GM23338 (cell line): ENCODE measurements at regions not wholly inside any gene's neighbourhood (a gene's known extent, or its start where the extent isn't known, plus 50 kb on each side); places are given as distances from the start of the nearest gene placed in this dataset.

Experiments
- ATAC-seq: fragments of 200-7000 bp; cut with Tn5 transposase; 3 replicates; pipeline ENCODE4 v1.9.1; 2020
- DNase-seq: peaks from one replicate; pipeline ENCODE4 v3.0.0-alpha.2; 2015; ENCODE audit warnings: low spot score
- H2AFZ ChIP-seq: fragments of 200-600 bp; sonication (generic); 2 replicates; pipeline ENCODE4 v1.8.0; 2016; ENCODE audit warnings: antibody characterized with exemption, mild to moderate bottlenecking, moderate library complexity
- H3F3A ChIP-seq: fragments of 200-600 bp; sonication (generic); replicated peaks from 2 replicates; pipeline ENCODE4 v1.8.0; 2017; ENCODE audit warnings: antibody characterized with exemption, mixed run types, low read depth
- H3K27ac ChIP-seq: fragments of 200-600 bp; sonication (generic); 2 replicates; pipeline ENCODE4 v1.6.1; 2016; ENCODE audit warnings: low read depth
- H3K27me3 ChIP-seq: fragments of 200-600 bp; sonication (generic); 2 replicates; pipeline ENCODE4 v1.8.0; 2016; ENCODE audit warnings: mild to moderate bottlenecking, mixed run types, moderate library complexity; ENCODE audit not compliant: insufficient read depth
- H3K36me3 ChIP-seq: fragments of 200-600 bp; sonication (generic); 2 replicates; pipeline ENCODE4 v1.8.0; 2016; ENCODE audit warnings: mild to moderate bottlenecking; ENCODE audit not compliant: insufficient read depth
- H3K4me1 ChIP-seq: fragments of 200-600 bp; sonication (generic); 2 replicates; pipeline ENCODE4 v1.8.0; 2016; ENCODE audit warnings: mild to moderate bottlenecking, moderate library complexity; ENCODE audit not compliant: insufficient read depth
- H3K4me2 ChIP-seq: fragments of 200-600 bp; sonication (generic); 2 replicates; pipeline ENCODE4 v1.7.1; 2017; ENCODE audit warnings: mixed run types
- H3K4me3 ChIP-seq: fragments of 200-600 bp; sonication (generic); 2 replicates; pipeline ENCODE4 v1.6.1; 2016; ENCODE audit warnings: mixed run types
- H3K79me2 ChIP-seq: fragments of 200-600 bp; sonication (generic); replicated peaks from 2 replicates; pipeline ENCODE4 v1.8.0; 2017; ENCODE audit warnings: mild to moderate bottlenecking; ENCODE audit not compliant: insufficient read depth
- H3K9me2 ChIP-seq: fragments of 200-600 bp; sonication (generic); 2 replicates; pipeline ENCODE4 v1.8.0; 2017; ENCODE audit not compliant: insufficient read depth
- H4K20me1 ChIP-seq: fragments of 200-600 bp; sonication (generic); replicated peaks from 2 replicates; pipeline ENCODE4 v1.8.0; 2017; ENCODE audit warnings: mild to moderate bottlenecking; ENCODE audit not compliant: insufficient read depth
- H3K27ac Mint-ChIP-seq: 2 replicates; pipeline ENCODE4 v1.8.0; 2020; ENCODE audit warnings: inconsistent platforms, mild to moderate bottlenecking, moderate library complexity, mixed read lengths
- H3K27me3 Mint-ChIP-seq: 3 replicates; pipeline ENCODE4 v1.8.0; 2022; ENCODE audit warnings: low read depth, mild to moderate bottlenecking, moderate library complexity, mixed read lengths, inconsistent platforms; ENCODE audit not compliant: insufficient read depth, poor library complexity
- H3K36me3 Mint-ChIP-seq: 3 replicates; pipeline ENCODE4 v1.8.0; 2021; ENCODE audit warnings: low read depth, mild to moderate bottlenecking, inconsistent platforms, moderate library complexity, mixed read lengths
- H3K4me1 Mint-ChIP-seq: 3 replicates; pipeline ENCODE4 v1.8.0; 2020; ENCODE audit warnings: mild to moderate bottlenecking, inconsistent platforms, mixed read lengths
- H3K4me3 Mint-ChIP-seq: 3 replicates; pipeline ENCODE4 v1.8.0; 2021; ENCODE audit warnings: moderate library complexity, mild to moderate bottlenecking, inconsistent platforms, mixed read lengths
- H3K9me3 Mint-ChIP-seq: 3 replicates; pipeline ENCODE4 v1.8.0; 2020; ENCODE audit warnings: moderate library complexity, mild to moderate bottlenecking, inconsistent platforms, mixed read lengths
- CREB1 ChIP-seq: fragments of 250-450 bp; sonication (Bioruptor Pico); IDR thresholded peaks from 2 replicates; pipeline ENCODE4 v1.5.0; 2020; ENCODE audit warnings: low read depth, mild to moderate bottlenecking, moderate library complexity
- EZH2 ChIP-seq: fragments of 200-600 bp; sonication (generic); IDR thresholded peaks from one replicate; pipeline ENCODE4 v1.8.0; 2017; ENCODE audit warnings: antibody characterized with exemption, mild to moderate bottlenecking, low read depth; ENCODE audit not compliant: unreplicated experiment
- EZH2phosphoT487 ChIP-seq: fragments of 200-600 bp; sonication (generic); IDR thresholded peaks from one replicate; pipeline ENCODE4 v1.8.1; 2018; ENCODE audit warnings: antibody characterized with exemption; ENCODE audit not compliant: unreplicated experiment
- NANOG ChIP-seq: IDR thresholded peaks from 2 replicates; pipeline ENCODE4 v1.6.1; 2016; ENCODE audit warnings: antibody characterized with exemption, borderline replicate concordance
- POLR2AphosphoS5 ChIP-seq: IDR thresholded peaks from 2 replicates; pipeline ENCODE4 v1.6.1; 2016; ENCODE audit warnings: antibody characterized with exemption, low read depth
- STAT1 ChIP-seq: IDR thresholded peaks from one replicate; pipeline ENCODE4 v1.6.1; 2016; ENCODE audit warnings: antibody characterized with exemption; ENCODE audit not compliant: unreplicated experiment
- ZNF114 ChIP-seq: fragments of 250-450 bp; sonication (Bioruptor Pico); IDR thresholded peaks from 2 replicates; pipeline ENCODE4 v1.5.0; 2020; ENCODE audit warnings: mild to moderate bottlenecking, moderate library complexity
- ZNF331 ChIP-seq: fragments of 250-450 bp; sonication (Bioruptor Pico); IDR thresholded peaks from 2 replicates; pipeline ENCODE4 v1.5.0; 2020; ENCODE audit warnings: low read depth, mild to moderate bottlenecking, moderate library complexity
- TF ChIP-seq, protein P1 (sequence below): IDR thresholded peaks from 2 replicates; pipeline ENCODE4 v1.6.1; 2016; ENCODE audit warnings: antibody characterized with exemption
- TF ChIP-seq, protein P2 (sequence below), 2 experiments: fragments of 200-600 bp in 1 of 2; sonication (generic) in 1 of 2; conservative IDR thresholded peaks; 2 replicates each; pipeline versions ENCODE4 v1.5.1 to v1.6.1; 2016 to 2017; ENCODE audit warnings: antibody characterized with exemption in 2 of 2, low read depth in 2 of 2, mild to moderate bottlenecking in 2 of 2, moderate library complexity in 1 of 2
- TF ChIP-seq, protein P3 (sequence below): fragments of 250-450 bp; sonication (Bioruptor Pico); IDR thresholded peaks from 2 replicates; pipeline ENCODE4 v1.5.0; 2020; ENCODE audit warnings: mild to moderate bottlenecking, moderate library complexity
- TF ChIP-seq, protein P4 (sequence below): IDR thresholded peaks from one replicate; pipeline ENCODE4 v1.6.1; 2018; ENCODE audit warnings: antibody characterized with exemption; ENCODE audit not compliant: unreplicated experiment

DNA sequence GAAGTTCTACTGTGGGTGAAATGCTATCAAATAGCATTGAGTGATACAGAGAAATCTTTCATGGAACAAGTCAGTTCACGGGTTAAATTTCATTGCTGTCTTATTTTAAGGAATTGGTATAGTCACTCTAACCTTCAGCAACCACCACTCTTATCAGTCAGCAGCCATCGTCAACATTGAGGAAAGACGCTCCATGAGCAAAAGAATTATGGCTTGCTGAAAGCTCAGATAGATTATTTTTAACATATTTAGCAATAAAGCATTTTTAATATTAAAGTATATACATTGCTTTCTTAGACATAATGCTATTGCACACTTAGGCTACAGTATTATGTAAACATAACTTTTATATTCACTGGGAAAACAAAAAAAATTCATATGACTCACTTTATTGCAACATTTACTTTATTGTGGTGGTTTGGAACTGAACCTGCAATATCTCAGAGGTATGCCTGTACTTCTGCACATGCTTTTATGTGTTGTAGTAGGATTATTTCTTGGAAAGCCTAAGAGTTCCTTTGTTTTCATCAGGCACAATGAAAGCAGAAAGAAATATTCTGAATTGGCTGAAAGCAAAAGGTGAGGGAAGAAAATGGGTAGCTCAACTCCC is 586.7 kb downstream of the GBA3 start:
- H3K4me3 Mint-ChIP-seq = no peak overlapping the region
- ATAC-seq = no peak

More for the DNA sequence above, 586.7 kb downstream of the GBA3 start:
- H3F3A ChIP-seq = no peaks in the 10 kb centered on the region
- H3K9me2 ChIP-seq = 0 out of 2 replicates have a peak, but pooled peaks cover 3% of the 10 kb centered on the region
- H3K27me3 ChIP-seq = no peaks in the 10 kb centered on the region
- H3K4me3 ChIP-seq = no peak overlapping the region
- no peak overlapping the region for H3K27ac ChIP-seq
- H2AFZ ChIP-seq = no peak overlapping the region
- no peaks in the 10 kb centered on the region for H4K20me1 ChIP-seq
- DNase-seq = no peak
- H3K79me2 ChIP-seq = no peaks in the 10 kb centered on the region
- no peaks in the 10 kb centered on the region for H3K36me3 ChIP-seq
- H3K4me1 ChIP-seq = no peaks in the 10 kb centered on the region
- H3K4me1 Mint-ChIP-seq = no peaks in the 10 kb centered on the region
- no peaks in the 10 kb centered on the region for H3K9me3 Mint-ChIP-seq
- H3K36me3 Mint-ChIP-seq = no peaks in the 10 kb centered on the region
- no peak overlapping the region for H3K4me2 ChIP-seq
- H3K27ac Mint-ChIP-seq = no peak overlapping the region
- TF ChIP-seq POLR2AphosphoS5 = no peak
- TF ChIP-seq, protein P1, sequence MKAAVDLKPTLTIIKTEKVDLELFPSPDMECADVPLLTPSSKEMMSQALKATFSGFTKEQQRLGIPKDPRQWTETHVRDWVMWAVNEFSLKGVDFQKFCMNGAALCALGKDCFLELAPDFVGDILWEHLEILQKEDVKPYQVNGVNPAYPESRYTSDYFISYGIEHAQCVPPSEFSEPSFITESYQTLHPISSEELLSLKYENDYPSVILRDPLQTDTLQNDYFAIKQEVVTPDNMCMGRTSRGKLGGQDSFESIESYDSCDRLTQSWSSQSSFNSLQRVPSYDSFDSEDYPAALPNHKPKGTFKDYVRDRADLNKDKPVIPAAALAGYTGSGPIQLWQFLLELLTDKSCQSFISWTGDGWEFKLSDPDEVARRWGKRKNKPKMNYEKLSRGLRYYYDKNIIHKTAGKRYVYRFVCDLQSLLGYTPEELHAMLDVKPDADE = no peak
- no peak for TF ChIP-seq STAT1
- no peak for TF ChIP-seq EZH2phosphoT487
- TF ChIP-seq, protein P2, sequence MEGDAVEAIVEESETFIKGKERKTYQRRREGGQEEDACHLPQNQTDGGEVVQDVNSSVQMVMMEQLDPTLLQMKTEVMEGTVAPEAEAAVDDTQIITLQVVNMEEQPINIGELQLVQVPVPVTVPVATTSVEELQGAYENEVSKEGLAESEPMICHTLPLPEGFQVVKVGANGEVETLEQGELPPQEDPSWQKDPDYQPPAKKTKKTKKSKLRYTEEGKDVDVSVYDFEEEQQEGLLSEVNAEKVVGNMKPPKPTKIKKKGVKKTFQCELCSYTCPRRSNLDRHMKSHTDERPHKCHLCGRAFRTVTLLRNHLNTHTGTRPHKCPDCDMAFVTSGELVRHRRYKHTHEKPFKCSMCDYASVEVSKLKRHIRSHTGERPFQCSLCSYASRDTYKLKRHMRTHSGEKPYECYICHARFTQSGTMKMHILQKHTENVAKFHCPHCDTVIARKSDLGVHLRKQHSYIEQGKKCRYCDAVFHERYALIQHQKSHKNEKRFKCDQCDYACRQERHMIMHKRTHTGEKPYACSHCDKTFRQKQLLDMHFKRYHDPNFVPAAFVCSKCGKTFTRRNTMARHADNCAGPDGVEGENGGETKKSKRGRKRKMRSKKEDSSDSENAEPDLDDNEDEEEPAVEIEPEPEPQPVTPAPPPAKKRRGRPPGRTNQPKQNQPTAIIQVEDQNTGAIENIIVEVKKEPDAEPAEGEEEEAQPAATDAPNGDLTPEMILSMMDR (conservative IDR thresholded peaks at IDR 0.05; ENCODE audit: low read depth in 2 of 2) = no peak
- no peak for TF ChIP-seq ZNF331
- TF ChIP-seq, protein P3, sequence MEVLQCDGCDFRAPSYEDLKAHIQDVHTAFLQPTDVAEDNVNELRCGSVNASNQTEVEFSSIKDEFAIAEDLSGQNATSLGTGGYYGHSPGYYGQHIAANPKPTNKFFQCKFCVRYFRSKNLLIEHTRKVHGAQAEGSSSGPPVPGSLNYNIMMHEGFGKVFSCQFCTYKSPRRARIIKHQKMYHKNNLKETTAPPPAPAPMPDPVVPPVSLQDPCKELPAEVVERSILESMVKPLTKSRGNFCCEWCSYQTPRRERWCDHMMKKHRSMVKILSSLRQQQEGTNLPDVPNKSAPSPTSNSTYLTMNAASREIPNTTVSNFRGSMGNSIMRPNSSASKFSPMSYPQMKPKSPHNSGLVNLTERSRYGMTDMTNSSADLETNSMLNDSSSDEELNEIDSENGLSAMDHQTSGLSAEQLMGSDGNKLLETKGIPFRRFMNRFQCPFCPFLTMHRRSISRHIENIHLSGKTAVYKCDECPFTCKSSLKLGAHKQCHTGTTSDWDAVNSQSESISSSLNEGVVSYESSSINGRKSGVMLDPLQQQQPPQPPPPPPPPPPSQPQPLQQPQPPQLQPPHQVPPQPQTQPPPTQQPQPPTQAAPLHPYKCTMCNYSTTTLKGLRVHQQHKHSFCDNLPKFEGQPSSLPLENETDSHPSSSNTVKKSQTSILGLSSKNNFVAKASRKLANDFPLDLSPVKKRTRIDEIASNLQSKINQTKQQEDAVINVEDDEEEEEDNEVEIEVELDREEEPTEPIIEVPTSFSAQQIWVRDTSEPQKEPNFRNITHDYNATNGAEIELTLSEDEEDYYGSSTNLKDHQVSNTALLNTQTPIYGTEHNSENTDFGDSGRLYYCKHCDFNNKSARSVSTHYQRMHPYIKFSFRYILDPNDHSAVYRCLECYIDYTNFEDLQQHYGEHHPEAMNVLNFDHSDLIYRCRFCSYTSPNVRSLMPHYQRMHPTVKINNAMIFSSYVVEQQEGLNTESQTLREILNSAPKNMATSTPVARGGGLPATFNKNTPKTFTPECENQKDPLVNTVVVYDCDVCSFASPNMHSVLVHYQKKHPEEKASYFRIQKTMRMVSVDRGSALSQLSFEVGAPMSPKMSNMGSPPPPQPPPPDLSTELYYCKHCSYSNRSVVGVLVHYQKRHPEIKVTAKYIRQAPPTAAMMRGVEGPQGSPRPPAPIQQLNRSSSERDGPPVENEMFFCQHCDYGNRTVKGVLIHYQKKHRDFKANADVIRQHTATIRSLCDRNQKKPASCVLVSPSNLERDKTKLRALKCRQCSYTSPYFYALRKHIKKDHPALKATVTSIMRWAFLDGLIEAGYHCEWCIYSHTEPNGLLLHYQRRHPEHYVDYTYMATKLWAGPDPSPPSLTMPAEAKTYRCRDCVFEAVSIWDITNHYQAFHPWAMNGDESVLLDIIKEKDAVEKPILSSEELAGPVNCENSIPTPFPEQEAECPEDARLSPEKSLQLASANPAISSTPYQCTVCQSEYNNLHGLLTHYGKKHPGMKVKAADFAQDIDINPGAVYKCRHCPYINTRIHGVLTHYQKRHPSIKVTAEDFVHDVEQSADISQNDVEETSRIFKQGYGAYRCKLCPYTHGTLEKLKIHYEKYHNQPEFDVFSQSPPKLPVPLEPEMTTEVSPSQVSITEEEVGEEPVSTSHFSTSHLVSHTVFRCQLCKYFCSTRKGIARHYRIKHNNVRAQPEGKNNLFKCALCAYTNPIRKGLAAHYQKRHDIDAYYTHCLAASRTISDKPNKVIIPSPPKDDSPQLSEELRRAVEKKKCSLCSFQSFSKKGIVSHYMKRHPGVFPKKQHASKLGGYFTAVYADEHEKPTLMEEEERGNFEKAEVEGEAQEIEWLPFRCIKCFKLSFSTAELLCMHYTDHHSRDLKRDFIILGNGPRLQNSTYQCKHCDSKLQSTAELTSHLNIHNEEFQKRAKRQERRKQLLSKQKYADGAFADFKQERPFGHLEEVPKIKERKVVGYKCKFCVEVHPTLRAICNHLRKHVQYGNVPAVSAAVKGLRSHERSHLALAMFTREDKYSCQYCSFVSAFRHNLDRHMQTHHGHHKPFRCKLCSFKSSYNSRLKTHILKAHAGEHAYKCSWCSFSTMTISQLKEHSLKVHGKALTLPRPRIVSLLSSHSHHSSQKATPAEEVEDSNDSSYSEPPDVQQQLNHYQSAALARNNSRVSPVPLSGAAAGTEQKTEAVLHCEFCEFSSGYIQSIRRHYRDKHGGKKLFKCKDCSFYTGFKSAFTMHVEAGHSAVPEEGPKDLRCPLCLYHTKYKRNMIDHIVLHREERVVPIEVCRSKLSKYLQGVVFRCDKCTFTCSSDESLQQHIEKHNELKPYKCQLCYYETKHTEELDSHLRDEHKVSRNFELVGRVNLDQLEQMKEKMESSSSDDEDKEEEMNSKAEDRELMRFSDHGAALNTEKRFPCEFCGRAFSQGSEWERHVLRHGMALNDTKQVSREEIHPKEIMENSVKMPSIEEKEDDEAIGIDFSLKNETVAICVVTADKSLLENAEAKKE (CRISPR knock-in tag) = no peak
- TF ChIP-seq ZNF114 = no peak
- no peak for TF ChIP-seq CREB1 (CRISPR knock-in tag)
- TF ChIP-seq, protein P4, sequence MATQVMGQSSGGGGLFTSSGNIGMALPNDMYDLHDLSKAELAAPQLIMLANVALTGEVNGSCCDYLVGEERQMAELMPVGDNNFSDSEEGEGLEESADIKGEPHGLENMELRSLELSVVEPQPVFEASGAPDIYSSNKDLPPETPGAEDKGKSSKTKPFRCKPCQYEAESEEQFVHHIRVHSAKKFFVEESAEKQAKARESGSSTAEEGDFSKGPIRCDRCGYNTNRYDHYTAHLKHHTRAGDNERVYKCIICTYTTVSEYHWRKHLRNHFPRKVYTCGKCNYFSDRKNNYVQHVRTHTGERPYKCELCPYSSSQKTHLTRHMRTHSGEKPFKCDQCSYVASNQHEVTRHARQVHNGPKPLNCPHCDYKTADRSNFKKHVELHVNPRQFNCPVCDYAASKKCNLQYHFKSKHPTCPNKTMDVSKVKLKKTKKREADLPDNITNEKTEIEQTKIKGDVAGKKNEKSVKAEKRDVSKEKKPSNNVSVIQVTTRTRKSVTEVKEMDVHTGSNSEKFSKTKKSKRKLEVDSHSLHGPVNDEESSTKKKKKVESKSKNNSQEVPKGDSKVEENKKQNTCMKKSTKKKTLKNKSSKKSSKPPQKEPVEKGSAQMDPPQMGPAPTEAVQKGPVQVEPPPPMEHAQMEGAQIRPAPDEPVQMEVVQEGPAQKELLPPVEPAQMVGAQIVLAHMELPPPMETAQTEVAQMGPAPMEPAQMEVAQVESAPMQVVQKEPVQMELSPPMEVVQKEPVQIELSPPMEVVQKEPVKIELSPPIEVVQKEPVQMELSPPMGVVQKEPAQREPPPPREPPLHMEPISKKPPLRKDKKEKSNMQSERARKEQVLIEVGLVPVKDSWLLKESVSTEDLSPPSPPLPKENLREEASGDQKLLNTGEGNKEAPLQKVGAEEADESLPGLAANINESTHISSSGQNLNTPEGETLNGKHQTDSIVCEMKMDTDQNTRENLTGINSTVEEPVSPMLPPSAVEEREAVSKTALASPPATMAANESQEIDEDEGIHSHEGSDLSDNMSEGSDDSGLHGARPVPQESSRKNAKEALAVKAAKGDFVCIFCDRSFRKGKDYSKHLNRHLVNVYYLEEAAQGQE = no peak
- TF ChIP-seq NANOG = no peak
- TF ChIP-seq EZH2 = no peak
- no peaks in the 10 kb centered on the region for H3K27me3 Mint-ChIP-seq
